NCI-H1092 treated with DMSO at 0.1 percent for 48 hours (cell line): ENCODE measurements at regions not wholly inside any gene's neighbourhood (a gene's known extent, or its start where the extent isn't known, plus 50 kb on each side); places are given as distances from the start of the nearest gene placed in this dataset.
A peak's percentile ranks its signal among the peaks of the same experiment; 100 is the strongest.

ENCODE experiments used
- DNase-seq: peaks from one replicate; lab custom pipeline; 2025; lab: John Stamatoyannopoulos, UW

DNA sequence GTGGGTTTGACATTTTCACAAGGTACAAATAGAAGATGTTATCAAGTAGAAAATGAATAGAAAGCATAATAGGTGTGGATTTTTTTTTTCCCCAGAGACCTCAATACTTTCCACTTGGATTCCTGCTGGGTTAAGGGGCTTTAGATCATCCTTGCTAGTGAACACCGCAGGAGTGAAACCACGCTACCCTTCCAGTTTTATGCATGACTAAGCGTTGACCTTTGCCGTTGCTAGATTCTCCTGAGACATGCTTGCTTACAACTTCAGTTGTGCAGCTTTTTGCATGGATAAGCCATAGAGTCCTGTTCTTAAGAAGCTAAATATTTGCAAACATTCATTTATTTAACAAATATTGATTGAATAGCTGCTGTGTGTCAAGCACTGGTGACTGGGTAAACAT lies 299.7 kb upstream of the LMCD1 start:
- no peak for DNase-seq

GRCh38 chr3:8204331-8204730 lies 297.3 kb upstream of the LMCD1 start:
- DNase-seq = no peak

DNA sequence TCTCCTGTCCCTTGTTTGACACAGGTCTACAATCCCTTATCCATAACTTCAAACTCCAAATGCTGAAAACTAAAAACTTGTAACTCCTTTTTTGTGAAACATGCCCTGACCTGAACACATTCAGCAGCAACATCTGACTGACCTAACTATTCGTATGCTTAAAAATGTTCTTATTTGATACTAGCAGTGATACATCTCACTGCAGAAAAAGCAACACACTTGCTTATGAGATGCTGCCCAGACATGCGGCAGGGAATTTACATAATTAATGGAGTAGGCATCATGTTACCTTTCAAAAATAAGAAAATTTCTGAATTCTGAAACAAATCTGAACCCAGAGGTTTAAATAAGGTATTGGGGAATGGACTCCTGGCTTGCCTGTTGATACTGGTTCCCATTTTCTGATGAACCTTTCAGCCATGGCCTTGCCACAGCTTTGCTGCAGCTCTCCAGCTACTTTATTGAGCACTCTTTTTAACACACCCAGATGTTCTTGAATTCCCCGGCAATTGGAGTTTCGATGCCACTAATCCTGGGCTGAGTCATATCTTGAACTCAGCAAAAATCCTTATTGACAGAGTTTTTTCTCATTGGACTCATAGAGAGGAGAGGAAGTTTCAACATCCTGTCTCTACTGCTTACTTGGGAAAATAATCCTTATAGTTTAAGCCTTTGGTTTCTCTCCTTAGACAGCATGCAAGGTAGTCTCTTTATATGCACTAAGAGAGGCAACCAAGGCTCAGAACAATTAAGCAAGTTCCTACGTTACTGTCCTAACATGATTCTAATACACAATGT lies 296.6 kb upstream of the LMCD1 start:
- DNase-seq = no peak

GRCh38 chr3:8205881-8206280 lies 295.7 kb upstream of the LMCD1 start:
- no peak for DNase-seq

DNA sequence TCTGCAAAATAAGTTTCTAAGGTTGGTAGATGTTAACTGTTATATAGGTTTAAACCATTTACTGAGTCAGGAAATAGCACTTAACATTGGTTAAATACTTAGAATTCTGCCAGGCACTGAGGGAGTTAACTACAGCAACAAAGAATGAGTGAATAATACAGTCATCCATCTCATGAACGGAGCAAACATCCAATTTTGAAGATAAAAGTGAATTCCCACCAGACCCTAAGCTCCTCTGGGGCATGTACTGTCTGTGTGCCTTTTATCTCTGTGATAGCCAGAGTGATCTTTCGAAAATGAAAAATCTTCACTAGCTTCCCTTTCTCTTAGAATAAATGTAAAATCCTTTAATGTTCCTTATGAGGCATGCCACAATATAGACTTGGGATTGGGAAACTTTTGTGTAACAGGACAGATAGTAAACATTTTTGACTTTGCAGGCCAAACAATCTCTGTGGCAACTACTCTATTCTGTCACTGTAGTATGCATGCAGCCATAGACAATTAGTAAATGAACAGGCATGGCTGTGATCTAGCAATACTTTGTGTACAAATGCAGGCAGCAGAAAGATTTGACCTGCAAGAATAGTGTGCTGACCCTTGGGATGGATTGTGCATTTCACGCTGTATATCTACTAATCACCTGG lies 294.5 kb upstream of the LMCD1 start:
- no peak for DNase-seq

DNA sequence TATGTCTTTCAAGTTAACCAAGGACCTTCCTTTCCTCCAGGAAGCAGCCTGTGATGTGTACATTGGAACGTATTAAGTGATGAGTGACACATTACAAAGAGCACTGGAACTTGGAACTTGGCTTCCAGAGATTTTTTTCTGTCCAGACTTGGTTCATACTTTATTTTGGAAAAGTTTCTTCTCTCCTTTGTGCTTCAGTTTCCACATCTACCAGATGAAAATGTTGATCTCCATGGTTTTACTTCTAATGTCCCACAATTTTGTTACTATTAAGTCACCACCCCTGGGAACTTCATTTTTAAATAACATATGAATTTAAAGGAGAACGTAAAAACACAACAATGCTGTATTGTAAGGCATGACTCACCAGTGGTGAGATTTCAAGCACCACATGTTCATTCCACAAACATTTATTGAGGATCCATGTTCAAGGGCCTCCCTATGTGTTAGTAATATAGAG lies 290.7 kb upstream of the LMCD1 start:
- DNase-seq = no peak

GRCh38 chr3:8212794-8213193 lies 288.8 kb upstream of the LMCD1 start:
- no peak for DNase-seq

DNA sequence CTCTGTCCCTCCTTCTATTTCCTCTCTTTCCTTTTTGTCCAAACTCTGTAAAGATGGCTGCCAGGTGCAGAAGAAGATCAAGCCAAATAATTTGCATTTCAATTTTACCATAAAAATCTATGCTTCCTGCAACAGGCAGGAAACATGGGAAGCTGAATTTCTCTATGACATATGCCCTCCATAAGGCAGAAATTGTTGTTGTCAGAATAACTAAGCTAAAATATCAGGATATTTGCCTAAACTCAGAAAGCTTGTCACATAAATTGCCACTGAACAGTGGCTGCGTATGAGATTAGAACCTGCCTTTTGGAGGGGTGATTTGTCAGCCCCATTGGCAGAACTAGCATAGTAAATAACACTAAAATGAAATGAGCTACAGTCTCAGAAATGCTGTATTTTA lies 288.3 kb upstream of the LMCD1 start:
- no peak for DNase-seq

- DNase-seq = no peak
Observed at GRCh38 chr3:8215821-8216220, 285.8 kb upstream of the LMCD1 start.

DNA sequence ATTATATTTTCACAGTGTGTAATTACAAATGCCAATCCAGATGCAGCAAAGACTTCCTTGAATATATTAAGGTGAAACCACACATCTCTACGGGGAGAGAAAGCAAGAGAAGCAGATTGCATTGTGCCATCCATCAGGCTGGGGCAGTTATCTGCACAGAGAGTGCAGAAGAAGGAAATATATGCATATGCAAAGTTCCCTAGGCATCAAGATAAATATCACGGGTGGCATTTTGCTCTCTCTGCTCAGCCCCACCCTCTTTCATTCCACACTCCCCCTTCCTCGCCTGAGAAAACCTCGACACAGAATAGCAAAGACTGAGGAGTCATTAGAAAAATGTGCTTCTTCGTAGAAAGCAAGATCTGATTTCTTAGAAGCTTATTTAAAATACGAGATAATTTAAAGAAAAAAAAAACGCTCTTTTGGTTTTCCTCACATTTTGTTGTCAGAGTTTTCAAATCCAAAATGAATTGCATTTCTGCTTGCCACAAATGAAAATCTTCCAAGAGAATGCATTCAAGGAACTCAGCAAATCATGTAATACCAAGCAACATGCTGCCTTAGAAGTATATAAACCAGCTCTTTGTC lies 283.2 kb upstream of the LMCD1 start:
- no peak for DNase-seq

DNA sequence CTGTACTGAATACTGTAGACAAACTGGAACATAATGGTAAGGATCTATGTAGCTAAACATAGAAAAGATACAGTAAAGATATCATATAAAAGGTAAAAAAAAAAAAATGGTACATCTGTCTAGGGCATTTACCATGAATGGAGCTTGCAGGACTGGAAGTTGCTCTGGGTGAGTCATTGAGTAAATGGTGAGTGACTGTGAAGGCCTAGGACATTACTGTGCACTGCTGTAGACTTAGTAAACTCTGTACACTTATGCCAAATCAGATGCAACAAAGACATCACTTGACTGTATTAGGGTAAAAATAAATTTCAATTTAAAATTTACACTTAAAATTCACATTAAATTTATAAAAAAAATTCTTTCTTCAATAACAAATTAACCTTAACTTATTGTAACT lies 281.3 kb upstream of the LMCD1 start:
- DNase-seq = no peak

DNA sequence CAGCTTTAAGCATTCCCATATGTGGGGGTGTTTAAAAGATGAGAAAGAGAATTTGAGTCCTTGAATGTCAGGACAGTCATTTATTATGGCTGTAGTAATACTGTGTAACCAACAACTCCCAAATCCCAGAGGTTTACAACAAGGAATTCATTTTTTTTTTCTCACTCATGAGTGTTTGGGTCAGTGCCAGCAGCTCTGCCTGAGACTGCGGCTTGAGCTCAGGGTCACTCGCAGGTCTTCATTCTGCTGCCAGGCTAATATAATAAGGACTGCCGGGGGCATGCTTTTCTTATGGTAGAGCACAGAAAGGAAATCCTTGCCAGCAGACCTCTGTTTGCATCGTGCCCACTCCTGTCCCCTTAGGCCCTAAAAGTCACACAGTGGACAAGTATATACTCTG lies 277.9 kb upstream of the LMCD1 start:
- no peak for DNase-seq

DNA sequence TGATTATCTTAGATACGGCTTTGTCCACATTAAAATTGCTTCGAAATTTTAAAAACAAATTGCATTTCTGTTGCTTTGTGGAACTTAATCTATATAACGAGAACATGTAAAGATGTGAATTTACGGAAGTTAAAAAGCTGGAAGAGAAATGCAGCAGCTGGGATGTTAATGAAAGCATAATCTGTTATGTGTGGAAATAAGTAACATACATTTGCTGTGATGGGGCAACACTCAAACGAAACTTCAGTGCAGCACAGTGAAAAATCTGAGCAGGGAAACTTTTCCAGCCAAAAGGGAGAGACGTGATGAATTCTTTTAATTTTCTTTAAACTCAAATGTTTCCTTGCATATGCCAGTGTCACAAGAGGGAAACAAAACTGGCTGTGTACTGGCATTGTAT lies 276.7 kb upstream of the LMCD1 start:
- no peak for DNase-seq

- DNase-seq = no peak
Observed at GRCh38 chr3:8233938-8234337, 267.7 kb upstream of the LMCD1 start.

- DNase-seq = no peak
Observed at GRCh38 chr3:8236264-8236663, 265.4 kb upstream of the LMCD1 start.

DNA sequence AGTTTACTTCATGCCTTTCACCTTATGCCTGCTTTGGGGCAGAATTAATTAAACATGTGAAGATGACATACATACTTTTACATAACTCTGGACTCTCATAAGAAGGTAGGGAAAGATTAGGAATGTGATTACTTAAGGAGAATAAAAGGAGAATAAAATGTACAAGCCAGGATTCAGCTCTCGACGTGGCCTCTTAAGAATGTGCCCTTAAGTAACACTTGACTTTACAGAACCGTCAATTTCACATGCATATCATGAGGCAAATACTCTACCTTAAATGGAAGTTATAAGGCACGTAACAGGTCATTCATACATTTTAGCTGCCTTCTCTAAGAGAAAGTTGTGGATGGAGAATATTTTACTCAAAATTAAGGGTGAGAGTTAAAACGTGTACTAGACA lies 263.7 kb upstream of the LMCD1 start:
- no peak for DNase-seq

DNA sequence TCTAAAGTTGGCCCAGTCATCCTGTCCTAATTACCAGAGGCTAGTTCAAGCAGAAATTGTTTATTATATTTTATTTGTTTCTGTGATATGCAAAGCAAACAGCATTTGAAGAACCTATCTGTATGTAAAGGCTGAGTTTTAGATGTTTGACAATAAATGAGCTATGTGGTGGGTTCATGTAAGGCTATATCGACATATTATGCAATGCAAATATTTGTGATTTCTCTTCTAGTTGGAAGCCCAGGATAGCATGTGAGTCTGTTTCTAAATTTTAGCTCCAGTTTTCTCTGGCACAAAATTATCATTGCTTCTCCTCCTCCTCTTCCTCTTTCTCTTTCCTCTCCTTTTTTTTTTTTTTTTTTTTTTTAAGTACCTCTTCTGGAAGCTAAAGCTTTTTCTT lies 263.2 kb upstream of the LMCD1 start:
- DNase-seq = no peak

- no peak for DNase-seq
Observed at GRCh38 chr3:8239095-8239494, 262.5 kb upstream of the LMCD1 start.

DNA sequence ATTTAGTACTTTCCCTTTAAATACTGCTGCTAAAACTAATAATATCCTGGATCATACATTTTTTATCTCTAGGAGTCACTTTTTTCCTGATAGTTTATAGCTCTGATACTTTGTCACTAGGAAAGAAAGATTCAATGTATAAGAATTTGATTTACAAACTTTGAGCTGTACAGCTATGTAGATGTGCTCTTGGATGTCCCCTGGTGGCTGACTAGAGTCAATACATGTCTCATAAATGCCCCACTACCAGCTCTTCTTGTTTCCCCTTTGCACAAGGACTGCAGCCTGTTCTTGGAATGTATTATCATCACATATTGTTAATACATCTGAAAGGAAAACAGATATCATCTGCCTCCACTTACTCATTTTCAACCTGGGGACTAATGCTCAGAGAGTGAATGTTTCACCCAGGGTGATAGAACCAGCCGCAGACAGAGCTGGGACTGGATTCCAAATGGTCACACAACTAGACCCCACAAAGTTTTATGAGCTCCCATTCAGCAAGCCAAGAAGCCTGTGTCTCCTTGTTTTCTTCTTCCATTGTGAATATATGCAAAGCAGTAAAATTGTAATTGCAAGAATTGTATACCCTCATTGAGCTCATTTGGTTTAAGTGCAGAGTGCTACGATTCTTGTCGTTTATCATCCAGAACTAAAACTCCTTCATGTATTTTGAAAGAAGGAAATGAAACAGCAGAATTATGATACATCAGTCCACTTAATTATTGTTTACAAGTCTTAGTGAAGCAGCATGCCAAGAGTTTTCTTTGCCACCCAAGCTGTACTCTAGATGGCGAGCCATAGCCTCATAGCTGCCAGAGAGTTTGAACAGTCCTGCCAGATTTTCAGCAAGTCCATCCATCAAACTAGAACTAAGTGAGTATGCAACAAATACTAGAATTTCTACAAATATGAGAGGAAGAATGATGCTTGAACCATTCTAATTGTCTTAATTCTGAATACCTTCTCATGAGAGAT lies 261.6 kb upstream of the LMCD1 start:
- peak; percentile 10 for DNase-seq

- DNase-seq = no peak
Observed at GRCh38 chr3:8246070-8246469, 255.6 kb upstream of the LMCD1 start.

- no peak for DNase-seq
Observed at GRCh38 chr3:8253201-8253600, 248.4 kb upstream of the LMCD1 start.

DNA sequence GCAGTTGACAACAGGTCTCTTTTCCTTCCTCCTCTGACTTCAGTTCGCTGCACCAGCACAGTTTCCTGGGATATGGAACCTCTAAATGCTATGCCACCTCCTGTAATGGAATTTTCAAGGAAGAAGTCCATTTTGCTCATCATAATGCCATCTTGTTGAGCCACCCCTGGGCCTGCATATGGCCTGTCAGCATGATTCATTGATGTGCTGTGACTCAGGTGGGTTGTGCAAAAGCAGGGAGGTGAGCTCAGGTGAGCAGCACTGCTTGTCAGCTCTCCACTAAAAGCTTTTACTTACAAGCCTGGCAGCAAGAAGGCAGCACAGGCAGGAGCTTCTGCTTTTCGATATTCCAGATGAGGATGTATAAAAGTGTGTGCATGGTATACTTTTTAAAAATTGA lies 247.1 kb upstream of the LMCD1 start:
- DNase-seq = no peak
